DND-41 (cell line): ENCODE measurements at regions not wholly inside any gene's neighbourhood (a gene's known extent, or its start where the extent isn't known, plus 50 kb on each side); places are given as distances from the start of the nearest gene placed in this dataset.

Source experiments
- EZH2 ChIP-seq: IDR thresholded peaks from 3 replicates; pipeline ENCODE4 v1.6.1; 2012; ENCODE audit warnings: borderline replicate concordance, low read depth, mild to moderate bottlenecking, moderate library complexity, low read length, inconsistent platforms; ENCODE audit not compliant: severe bottlenecking
- TF ChIP-seq, protein P1 (sequence below): IDR thresholded peaks from 2 replicates; pipeline ENCODE4 v1.5.1; 2012; ENCODE audit warnings: borderline replicate concordance, low read length, moderate library complexity, mild to moderate bottlenecking; ENCODE audit not compliant: poor library complexity, severe bottlenecking; ENCODE audit errors: extremely low read depth

DNA sequence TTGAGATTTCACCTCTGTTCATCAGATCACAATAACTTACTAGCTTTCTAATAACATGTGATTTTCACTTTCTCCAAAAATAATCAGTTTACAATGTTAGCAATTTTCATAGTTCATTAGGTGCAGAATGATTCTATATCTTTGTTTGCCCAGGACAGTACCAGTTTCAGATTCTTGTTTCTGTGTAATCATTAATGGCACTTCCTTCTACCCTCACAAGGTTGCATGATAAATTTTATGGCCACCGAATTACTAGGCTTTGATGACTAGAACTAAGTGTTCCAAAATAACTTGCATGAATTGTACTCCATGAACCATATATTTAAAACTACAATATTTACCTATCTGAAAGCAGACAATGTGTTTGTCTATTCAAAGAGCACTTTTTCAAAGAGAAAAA is 442.3 kb downstream of the EPHA7 start:
- TF ChIP-seq, protein P1, sequence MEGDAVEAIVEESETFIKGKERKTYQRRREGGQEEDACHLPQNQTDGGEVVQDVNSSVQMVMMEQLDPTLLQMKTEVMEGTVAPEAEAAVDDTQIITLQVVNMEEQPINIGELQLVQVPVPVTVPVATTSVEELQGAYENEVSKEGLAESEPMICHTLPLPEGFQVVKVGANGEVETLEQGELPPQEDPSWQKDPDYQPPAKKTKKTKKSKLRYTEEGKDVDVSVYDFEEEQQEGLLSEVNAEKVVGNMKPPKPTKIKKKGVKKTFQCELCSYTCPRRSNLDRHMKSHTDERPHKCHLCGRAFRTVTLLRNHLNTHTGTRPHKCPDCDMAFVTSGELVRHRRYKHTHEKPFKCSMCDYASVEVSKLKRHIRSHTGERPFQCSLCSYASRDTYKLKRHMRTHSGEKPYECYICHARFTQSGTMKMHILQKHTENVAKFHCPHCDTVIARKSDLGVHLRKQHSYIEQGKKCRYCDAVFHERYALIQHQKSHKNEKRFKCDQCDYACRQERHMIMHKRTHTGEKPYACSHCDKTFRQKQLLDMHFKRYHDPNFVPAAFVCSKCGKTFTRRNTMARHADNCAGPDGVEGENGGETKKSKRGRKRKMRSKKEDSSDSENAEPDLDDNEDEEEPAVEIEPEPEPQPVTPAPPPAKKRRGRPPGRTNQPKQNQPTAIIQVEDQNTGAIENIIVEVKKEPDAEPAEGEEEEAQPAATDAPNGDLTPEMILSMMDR: no peak
- TF ChIP-seq EZH2: no peak
